ENCODE measurements at regions not wholly inside any gene's neighbourhood (a gene's known extent, or its start where the extent isn't known, plus 50 kb on each side); places are given as distances from the start of the nearest gene placed in this dataset.

DNA sequence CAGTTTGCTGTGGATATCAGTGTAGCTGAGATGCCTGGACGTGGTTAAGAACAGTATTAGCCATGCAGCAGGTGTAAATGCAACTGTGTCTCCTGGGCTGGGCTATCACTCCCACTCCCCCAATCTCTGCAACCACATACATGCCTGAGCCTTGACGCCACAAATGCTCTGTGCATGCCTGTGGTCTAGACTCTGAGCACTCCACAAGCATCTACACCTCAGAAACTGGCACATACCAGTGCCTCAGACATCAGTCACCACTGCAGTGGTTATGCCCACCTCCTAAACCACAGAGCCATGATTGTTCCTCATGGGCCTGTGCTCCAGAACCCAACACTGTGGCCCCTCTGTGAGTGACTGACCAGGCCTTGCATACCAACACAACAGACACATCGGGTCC, 226.8 kb upstream of the ALG10 start:
- intact Hi-C loops (cut with DNase I) = no loop called here
- TF ChIP-seq CTCF (IDR thresholded peaks at IDR 0.05) = no peak
- H3K27me3 ChIP-seq = no peaks in the 10 kb centered on the region
- H3K36me3 ChIP-seq = no peaks in the 10 kb centered on the region
- no peaks in the 10 kb centered on the region for H3K4me1 ChIP-seq
- no peak overlapping the region for H3K27ac ChIP-seq
- no peak for ATAC-seq
- peaks cover 0 to 26% of the 10 kb centered on the region in 2 donors for H3K9me3 ChIP-seq
- no peak for DNase-seq
- no peak overlapping the region for H3K4me3 ChIP-seq

- intact Hi-C loops (cut with DNase I) = no loop called here
- peaks cover 0 to 21% of the 10 kb centered on the region in 2 donors for H3K9me3 ChIP-seq
- ATAC-seq (no peak), DNase-seq (no peak)
- no peaks in the 10 kb centered on the region for H3K27me3 ChIP-seq
- no peak for TF ChIP-seq CTCF (IDR thresholded peaks at IDR 0.05)
- no peak overlapping the region for H3K4me3 ChIP-seq
- no peaks in the 10 kb centered on the region for H3K4me1 ChIP-seq
- no peak overlapping the region for H3K27ac ChIP-seq
- H3K36me3 ChIP-seq = no peaks in the 10 kb centered on the region
These were observed 208.8 kb upstream of the ALG10 start for GRCh38 chr12:33813536-33813935.

DNA sequence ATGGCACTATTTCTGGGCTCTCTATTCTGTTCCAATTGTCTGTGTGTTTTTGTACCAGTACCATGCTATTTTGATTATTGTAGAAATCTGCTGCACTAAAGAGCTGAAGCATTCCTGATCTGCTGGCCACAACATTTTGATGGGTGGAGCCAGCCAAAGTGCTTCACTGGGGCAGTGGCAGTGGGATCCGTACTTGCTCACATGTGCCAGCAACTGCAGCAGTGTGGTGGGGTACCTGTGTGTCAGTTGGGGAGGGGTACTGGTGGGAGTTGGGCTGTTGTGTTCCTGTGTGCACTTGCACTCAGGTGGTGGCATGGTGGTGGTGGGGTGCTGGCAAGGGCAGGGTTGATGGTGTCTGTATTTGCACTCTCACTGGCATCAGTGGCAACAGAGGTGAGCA, 204.6 kb upstream of the ALG10 start:
- Histone ChIP-seq H3K9me3 (peaks cover 0 to 21% of the 10 kb centered on the region in 2 donors), H3K27ac (no peak overlapping the region), H3K27me3 (no peaks in the 10 kb centered on the region), H3K4me3 (no peak overlapping the region), H3K4me1 (no peaks in the 10 kb centered on the region), H3K36me3 (no peaks in the 10 kb centered on the region)
- DNase-seq (no peak), ATAC-seq (no peak)
- intact Hi-C loops (cut with DNase I) = no loop called here
- no peak for TF ChIP-seq CTCF (IDR thresholded peaks at IDR 0.05)

DNA sequence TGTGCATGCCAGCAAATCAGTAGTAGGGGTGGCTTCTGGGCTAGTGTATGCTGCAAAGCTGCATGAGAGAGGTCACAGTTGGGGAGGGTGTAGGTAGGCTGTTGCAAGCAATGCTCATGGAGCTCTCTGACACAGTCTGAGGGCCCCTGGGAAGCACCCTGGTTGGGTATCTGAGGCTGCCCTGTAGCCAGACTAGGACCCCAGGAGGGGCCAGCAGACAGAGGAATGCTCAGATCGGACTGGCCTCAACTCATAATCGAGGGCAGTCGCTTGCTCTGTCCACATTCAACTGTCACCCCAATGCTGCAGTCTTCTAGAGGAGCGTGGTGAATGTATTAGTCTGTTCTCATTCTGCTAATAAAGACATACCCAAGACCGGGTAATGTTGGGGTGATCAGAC, 204.0 kb upstream of the ALG10 start:
- Histone ChIP-seq H3K4me1 (no peaks in the 10 kb centered on the region), H3K27me3 (no peaks in the 10 kb centered on the region), H3K4me3 (no peak overlapping the region), H3K27ac (no peak overlapping the region), H3K36me3 (no peaks in the 10 kb centered on the region), H3K9me3 (peaks cover 0 to 21% of the 10 kb centered on the region in 2 donors)
- intact Hi-C loops (cut with DNase I) = no loop called here
- ATAC-seq (no peak), DNase-seq (no peak)
- no peak for TF ChIP-seq CTCF (IDR thresholded peaks at IDR 0.05)

GRCh38 chr12:33825442-33825841, 196.9 kb upstream of the ALG10 start:
- no peaks in the 10 kb centered on the region for H3K27me3 ChIP-seq
- H3K4me3 ChIP-seq = no peak overlapping the region
- TF ChIP-seq CTCF (IDR thresholded peaks at IDR 0.05) = no peak
- intact Hi-C loops (cut with DNase I) = no loop called here
- no peak for ATAC-seq
- H3K9me3 ChIP-seq = peaks cover 0 to 3% of the 10 kb centered on the region in 2 donors
- H3K36me3 ChIP-seq = no peaks in the 10 kb centered on the region
- no peaks in the 10 kb centered on the region for H3K4me1 ChIP-seq
- DNase-seq = no peak
- H3K27ac ChIP-seq = no peak overlapping the region

Measured in left lung (tissue), 4 donors.